Spleen (tissue), 7 donors: ENCODE measurements at regions not wholly inside any gene's neighbourhood (a gene's known extent, or its start where the extent isn't known, plus 50 kb on each side); places are given as distances from the start of the nearest gene placed in this dataset.

Experiments
- CTCF ChIP-seq, 11 experiments: fragments of 200-600 bp in 7 of 11; fragments of 450-650 bp in 4 of 11; sonication (generic) in 4 of 11; IDR thresholded peaks in 8 of 11; conservative IDR thresholded peaks in 3 of 11; 1 replicate in 7 of 11; 2 replicates in 4 of 11; pipeline versions ENCODE4 v1.4.0 to v1.8.0; 2016 to 2021; ENCODE audit warnings: antibody characterized with exemption in 11 of 11, inconsistent platforms in 4 of 11, mild to moderate bottlenecking in 1 of 11
- POLR2A ChIP-seq, 3 donors: fragments of 450-650 bp; IDR thresholded peaks; one replicate each; pipeline ENCODE4 v1.5.1; 2017; ENCODE audit warnings: antibody characterized with exemption in 3 of 3, mild to moderate bottlenecking in 1 of 3
- POLR2AphosphoS5 ChIP-seq, 3 donors: sonication (generic); formaldehyde crosslinking; IDR thresholded peaks; one replicate each; pipeline ENCODE4 v1.5.1; 2017; ENCODE audit warnings: antibody characterized with exemption in 3 of 3
- donor health status: DM: no; HTN: no; CAD: no; lungs with moderate emphysema.
- donor health status: DM: no; HTN: no; CAD: no.
- donor health status: DM: no; HTN: no; CAD: no.

- TF ChIP-seq POLR2AphosphoS5 (IDR thresholded peaks at IDR 0.05) (no peak), POLR2A (IDR thresholded peaks at IDR 0.05) (no peak), CTCF (IDR thresholded peaks at IDR 0.05 in 8 of 11, conservative IDR thresholded peaks at IDR 0.05 in 3 of 11) (no peak)
Measured at GRCh38 chr4:3697033-3697432, 69.2 kb upstream of the ADRA2C start.
